Adipose tissue (tissue), 3 donors: ENCODE measurements at regions not wholly inside any gene's neighbourhood (a gene's known extent, or its start where the extent isn't known, plus 50 kb on each side); places are given as distances from the start of the nearest gene placed in this dataset.

Experiments
- H3K27ac ChIP-seq: one replicate; pipeline ENCODE4 v1.5.1; 2013; ENCODE audit warnings: low read depth, low read length
- WGBS, 3 donors: extraction: QIAGEN DNeasy Blood & Tissue Kit; methylation state at CpG; one replicate each; pipeline ENCODE4 v1.1.7; 2013; 5-methylcytosine and 5-hydroxymethylcytosine counted together
- donor health status: healthy with polysubstance abuse.
- donor health status: Bipolar disorder and iron deficiency.
- donor health status: healthy.

DNA sequence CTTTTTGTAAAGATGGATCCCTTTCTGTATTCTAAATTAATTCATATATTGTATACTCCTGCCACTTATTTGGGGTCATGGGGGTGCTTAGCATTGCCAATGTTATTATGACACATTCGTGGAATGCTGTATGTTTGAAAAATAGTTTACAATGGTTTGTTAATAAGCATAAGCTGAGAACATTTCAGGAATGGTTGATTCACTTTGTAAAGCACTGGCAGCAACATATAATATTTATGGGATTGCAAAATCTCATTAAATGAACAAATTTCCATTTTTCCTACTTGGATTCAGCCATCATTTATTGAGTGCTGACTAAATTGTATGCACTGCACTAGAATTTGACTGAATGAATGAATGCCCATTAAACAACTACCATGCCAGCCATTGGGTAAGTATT is 215.2 kb upstream of the KLF4 start:
- WGBS, 3 donors: 56 to 79% (median 74%) methylated on average over 1 of the region's 1 CpG
- H3K27ac ChIP-seq: no peak overlapping the region

DNA sequence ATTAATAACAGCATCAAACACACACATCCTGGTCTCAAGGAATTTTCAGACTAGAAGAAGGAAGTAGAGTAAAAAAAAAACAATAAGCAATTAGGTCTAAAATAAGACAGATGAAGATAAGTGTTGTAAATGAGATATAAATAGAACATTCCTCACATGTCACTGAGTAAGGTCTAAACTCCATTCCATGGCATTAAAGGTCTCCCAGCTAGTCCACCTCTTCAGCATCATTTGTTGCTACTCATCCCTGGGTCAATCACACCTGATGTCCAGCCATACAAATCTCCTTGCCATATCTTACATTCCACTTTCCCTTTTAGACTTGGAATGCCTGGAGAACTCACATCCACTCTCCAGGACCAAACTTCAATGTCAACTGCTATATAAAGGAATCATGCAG is 214.1 kb upstream of the KLF4 start:
- H3K27ac ChIP-seq: no peak overlapping the region

DNA sequence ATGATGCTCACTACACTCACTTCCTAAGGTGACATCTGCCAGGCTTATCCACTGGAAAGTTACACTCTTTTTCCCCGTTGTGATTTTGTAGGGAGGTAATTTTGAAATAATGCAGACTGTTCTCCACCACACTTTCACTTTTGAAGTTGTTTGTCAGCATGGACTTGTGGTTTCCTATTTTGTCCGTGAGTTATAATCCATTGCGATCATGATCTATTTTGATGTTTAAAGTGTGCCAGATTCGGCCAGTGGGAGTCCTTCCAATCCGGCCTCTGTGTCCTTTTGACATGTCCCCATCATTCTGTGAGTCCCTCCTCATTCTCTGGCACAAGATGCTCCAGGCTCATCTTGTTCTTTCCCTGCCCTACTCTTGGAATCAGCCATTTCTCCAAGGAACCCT is 211.3 kb upstream of the KLF4 start:
- 13 to 52% (median 29%) methylated on average over 5 of the region's 5 CpGs for WGBS, 3 donors
- no peak overlapping the region for H3K27ac ChIP-seq

DNA sequence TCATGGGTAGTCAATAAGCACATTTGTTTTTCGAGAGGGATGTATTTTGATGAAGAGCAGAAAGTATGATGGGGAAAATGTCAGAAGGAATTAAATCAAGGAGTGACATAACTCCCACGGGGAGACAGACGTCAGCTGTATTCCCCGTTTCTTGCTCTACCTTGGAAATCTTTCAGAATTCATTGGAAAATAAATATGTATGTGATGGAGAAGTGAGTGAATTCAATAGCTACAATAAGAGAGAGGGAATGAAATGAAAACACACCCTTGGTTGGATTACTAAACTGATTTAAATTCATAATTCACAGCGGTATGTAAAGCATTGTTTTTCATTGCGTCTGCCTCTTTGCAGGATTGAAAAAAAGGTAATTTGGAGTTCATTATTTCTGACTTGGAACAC is 209.7 kb upstream of the KLF4 start:
- WGBS, 3 donors: 56 to 81% (median 72%) methylated on average over 6 of the region's 6 CpGs
- H3K27ac ChIP-seq: no peak overlapping the region

DNA sequence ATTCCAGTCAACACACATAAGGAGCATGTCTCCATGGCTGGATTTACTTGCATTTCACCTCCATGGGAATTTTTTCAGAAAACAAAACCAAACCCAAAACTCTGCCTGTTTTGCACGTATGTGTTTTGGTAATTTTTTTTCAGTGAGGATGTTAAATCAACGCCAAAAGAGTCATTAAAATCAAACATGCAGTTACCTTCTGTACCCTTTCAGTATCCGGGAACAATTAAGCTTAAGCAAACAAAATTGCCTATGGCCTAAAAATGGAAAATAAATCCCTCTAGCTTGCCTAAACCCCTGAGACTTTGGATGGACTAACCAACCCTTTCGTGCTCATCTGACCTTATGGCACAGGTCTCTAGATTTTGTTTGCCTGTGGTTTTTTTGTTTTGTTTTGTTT is 209.2 kb upstream of the KLF4 start:
- no peak overlapping the region for H3K27ac ChIP-seq
- WGBS, 3 donors: 46 to 76% (median 68%) methylated on average over 4 of the region's 4 CpGs

DNA sequence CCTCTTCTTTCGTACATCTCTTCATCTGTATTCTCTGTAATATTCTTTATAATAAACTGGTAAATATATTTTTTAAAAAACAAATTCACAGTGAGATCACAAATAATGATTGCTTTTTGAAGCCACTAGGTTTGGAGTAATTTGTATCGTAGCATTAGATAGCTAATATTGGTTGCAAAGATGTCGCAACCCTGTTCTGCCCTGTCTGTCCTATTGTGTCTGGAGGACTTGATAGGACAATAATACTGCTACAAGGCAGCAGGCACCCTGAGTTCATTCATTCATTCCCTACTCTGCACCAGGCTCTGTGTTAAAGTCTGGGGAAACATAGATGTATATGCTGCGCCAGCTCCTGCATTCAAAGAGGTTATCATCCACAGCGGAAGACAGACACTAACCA is 206.7 kb upstream of the KLF4 start:
- 85 to 98% (median 96%) methylated on average over 5 of the region's 5 CpGs for WGBS, 3 donors
- no peak overlapping the region for H3K27ac ChIP-seq

DNA sequence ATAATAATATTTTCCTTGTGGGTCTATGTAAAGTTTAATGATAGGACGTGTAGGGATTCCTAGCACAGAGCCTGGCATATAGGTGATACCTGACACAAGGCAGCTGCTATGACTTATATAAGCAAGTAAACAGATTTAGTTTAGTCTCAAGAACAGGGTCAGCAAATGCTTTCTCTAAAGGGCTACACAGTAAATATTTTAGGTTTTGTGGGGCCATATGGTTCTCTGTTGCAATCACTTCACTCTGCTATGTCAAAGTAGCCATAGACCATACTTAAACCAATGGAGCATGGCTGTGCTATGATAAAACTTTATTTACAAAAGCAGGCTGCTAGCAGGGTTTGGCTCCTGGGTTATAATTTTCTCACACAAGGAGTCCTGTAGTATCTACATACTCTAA is 204.8 kb upstream of the KLF4 start:
- no peak overlapping the region for H3K27ac ChIP-seq
- WGBS, 3 donors: 67 to 93% (median 92%) methylated on average over 1 of the region's 1 CpG

DNA sequence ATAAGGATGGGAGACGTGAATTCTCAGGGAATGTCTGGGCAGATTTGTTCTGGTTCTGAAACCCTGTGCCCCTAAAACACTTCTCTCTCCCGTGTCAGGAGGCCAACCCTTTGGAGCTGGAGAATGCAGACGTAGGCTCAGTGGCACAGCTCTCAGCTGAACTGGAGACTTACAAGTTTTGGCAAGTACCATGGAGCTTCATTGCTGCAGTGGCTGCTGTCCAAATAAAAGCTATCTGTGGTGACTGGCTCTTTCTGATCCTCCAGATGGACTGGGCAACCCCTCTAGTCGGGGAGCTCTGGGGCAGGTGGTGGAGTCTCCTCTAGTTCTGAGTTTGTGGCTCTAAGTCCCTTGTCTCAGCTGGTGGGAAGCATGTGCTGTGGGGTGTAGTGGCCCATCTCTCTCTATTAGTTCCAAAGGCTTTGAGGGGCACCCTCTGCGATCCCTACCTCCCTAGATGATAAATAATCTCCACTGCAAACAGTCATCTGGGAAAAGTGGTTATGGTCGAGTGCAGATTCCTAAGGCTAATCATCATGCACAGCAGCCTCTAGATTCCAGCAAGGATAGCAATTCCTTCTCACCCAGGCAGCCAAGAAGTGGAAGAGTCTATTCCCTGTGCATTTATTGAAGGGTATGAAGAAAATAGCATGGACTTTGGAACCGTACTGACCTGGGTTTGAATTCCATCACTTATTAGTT is 204.2 kb upstream of the KLF4 start:
- 51 to 80% (median 67%) methylated on average over 7 of the region's 7 CpGs for WGBS, 3 donors

DNA sequence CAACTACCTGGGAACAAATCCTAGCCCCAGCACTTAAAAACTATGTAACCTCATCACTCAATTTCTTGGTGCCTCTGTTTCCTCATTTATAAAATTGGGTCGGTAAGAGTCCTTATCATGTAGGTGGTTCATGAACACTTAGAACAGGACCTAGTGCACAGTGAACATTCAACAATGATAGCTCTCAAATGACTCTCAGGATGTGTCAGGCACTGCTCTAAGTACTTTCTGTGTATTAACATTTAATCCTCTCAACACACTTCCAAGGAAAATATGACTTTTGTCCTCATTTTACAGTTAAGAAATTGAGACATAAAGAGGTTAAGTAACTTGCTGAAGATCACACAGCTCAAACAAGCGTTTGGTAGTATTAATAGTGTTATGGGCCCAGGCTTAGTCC is 202.1 kb upstream of the KLF4 start:
- 66 to 79% (median 78%) methylated on average over 2 of the region's 2 CpGs for WGBS, 3 donors

More for the DNA sequence above, 204.2 kb upstream of the KLF4 start:
- H3K27ac ChIP-seq: no peak overlapping the region

DNA sequence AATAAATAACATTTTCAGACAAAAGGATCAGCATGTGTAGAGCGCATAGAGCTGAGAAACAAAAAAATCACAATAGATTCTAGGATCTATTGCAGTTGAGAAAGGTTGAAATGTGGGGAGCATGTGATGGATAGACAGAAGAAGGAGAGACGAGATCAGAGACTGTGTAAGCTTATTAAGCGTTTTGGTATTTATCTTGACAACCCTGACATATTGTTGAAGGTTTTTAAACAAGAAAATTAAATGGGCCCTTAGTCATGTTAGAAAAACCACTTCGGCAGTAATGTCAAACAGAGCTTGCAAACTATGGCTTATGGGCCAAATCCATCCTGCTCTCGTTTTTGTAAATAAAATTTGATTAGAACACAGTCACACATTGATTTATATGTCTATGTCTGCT is 200.5 kb upstream of the KLF4 start:
- no peak overlapping the region for H3K27ac ChIP-seq
- 50 to 92% (median 67%) methylated on average over 5 of the region's 5 CpGs for WGBS, 3 donors

More for the DNA sequence above, 202.1 kb upstream of the KLF4 start:
- no peak overlapping the region for H3K27ac ChIP-seq

DNA sequence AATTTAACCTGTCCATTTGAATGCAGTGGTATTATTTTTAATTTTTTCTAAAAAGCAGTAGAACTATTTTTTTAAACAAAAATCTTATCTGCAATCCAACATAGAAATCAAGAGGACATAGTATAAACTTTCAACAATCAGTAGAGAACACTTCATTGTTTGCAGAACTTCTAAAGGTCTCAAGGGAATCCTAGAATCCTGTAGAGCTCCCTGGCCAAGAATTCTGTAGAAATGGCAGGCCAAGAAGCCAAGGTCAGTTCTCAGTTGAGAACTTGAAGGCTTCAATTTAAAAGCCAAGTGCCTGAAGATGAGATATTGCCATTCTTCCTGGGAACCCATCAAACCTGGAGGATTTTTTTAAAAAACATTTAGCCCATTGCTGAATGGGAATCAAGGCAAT is 199.2 kb upstream of the KLF4 start:
- H3K27ac ChIP-seq: no peak overlapping the region

DNA sequence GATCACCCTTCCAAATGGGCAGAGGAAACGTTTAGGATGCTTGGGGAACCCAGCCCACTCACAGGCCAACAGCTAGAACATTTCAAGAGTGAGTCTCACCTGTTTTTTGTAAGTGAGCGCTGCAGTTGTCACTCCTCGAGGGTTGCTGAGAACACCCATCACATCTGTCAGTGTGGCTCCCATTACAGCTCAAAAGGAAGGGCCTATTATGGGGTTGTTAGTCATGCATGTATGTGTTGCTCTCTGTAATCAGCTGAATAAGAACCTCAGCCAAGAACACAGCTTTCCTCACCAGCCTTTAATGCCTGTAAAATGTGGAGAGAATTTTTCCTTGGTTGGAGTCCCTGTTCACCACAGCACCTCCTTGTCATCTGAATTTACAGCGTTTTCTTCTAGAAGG is 196.3 kb upstream of the KLF4 start:
- 66 to 82% (median 81%) methylated on average over 4 of the region's 4 CpGs for WGBS, 3 donors
- H3K27ac ChIP-seq: no peak overlapping the region

DNA sequence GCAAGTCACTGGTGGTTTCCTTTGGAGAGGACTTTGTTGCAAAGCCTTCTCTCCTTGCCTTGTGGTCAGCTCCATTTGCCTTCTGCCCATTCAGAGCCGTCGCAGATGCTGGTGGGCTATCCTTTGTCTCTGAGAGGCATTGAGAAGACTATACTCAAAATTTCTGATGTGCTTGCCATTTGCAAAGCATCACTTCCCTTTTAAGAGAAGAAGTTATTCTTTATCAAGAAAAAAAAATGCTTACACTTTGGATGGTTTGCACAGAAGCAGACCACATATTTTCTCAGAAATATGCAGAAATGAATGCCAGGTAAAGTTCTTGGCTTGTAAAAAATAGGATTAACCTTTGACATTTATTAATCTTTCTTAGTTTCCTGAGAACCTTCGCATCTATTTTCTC is 195.8 kb upstream of the KLF4 start:
- no peak overlapping the region for H3K27ac ChIP-seq
- 60 to 84% (median 75%) methylated on average over 3 of the region's 3 CpGs for WGBS, 3 donors

DNA sequence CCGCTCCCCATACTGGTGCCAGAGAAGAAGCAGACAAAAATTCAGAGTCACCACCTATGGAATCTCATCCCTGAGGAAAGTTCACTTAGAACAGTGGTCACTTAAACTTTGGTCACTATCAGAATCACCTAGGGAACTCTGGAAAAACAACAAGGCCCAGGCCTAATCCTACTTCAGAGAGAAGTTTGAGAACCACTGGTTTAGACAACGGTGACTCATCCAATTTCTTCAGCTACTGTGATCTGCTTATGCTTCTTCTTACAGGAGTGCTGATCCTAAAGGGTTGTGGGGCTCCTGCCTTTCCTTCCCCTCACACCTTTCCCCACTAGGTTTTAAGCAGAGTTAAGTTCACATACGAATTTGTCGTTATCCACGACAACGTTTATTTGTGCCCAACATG is 194.7 kb upstream of the KLF4 start:
- no peak overlapping the region for H3K27ac ChIP-seq
- 88 to 93% (median 91%) methylated on average over 6 of the region's 6 CpGs for WGBS, 3 donors

DNA sequence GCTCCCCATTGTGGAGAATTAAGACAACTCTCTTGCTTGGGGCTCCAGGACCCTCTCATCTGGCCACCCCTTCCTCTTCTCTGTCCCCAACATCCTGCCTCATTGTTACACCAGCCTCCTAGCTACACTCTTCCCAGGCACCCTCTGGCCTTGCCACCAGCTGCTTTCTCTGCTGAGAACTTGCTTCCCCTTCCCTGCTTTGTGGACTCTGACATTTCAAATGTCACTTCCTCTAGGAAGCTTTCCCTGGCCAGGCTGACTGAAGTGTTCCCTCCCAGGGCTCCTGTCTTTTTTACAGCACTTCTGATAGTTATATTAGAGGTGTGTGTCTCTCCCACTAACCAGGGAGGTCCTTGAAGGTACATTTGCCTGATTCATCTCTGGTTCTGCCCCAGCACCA is 194.0 kb upstream of the KLF4 start:
- no peak overlapping the region for H3K27ac ChIP-seq

DNA sequence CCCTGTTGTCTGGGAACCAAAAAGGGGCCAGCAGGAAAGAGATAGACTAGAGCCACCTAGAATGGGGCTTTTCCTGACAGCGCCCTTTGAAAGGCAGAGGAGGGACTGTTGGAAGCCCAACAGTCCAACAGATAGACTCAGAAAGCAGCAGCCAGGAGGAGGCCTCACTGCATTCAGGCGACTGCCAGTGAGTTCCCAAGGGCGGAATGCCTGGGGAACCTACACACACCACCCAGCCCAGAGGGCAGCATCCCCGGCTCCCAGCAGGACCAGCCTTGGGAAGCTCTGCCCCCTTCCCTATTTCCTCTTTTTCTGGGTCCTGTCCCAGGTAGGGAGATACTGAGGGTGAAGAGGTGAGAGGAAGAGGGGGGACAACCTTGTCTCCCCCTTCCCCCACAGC is 192.4 kb upstream of the KLF4 start:
- no peak overlapping the region for H3K27ac ChIP-seq
- 81 to 94% (median 85%) methylated on average over 4 of the region's 4 CpGs for WGBS, 3 donors

DNA sequence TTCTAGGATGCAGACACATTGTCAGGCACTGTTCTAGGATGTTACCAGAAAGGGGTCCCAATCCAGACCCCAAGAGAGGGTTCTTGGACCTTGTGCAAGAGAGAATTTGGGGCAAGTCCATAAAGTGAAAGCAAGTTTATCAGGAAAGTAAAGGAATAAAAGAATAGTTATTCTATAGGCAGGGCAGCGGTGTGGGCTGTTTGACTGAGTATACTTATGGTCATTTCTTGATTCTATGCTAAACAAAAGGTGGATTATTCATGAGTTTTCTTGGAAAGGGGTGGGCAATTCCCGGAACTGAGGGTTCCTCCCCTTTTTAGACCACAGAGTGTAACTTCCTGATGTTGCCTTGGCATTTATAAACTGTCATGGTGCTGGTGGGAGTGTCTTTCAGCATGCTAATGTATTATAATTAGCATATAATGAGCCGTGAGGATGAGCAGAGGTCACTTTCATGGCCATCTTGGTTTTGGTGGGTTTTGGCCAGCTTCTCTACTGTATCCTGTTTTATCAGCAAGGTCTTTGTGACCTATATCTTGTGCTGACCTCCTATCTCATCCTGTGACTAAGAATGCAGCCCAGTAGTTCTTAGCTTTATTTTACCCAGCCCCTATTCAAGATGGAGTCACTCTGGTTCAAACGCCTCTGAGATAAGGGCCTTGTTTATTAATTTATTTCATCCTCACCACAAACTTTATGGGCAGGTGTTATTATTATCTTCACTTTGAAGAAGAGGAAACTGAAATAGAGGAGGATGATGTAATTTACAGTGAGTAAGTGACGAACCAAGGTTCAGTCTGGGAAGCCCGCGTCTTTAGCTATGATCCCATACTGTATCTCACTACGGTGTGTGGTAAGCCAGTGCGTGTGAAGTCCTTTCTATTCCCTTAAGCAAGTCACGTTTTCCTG is 186.0 kb upstream of the KLF4 start:
- H3K27ac ChIP-seq: no peak overlapping the region
- 63 to 76% (median 71%) methylated on average over 10 of the region's 10 CpGs for WGBS, 3 donors

DNA sequence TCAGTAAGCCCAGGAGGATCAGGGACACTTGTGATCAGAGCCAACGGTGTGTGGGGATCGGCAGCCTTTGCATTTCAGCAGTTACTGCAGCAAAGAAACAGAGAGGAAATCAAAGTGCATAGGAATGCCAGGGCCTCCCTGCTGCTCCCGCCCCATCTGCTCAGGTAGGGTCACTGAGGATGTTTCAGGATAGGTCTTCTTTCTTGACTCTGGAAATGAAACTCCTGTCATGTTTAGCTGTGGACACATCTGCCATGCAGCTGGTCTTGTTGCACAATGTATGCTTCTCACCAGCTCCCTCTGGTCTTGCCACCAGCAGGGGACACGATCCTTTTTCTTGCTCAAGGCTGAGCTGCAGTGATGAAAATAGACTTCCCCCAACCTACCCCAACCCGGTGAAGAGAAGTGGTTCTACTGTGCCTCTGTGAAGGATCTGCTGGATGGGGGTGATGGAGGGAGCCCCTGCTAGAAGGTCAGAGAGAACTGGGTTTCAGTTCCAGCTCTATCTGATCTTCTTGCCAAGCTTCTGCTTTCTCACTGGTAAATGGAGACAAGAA is 185.2 kb upstream of the KLF4 start:
- H3K27ac ChIP-seq: no peak overlapping the region
- WGBS, 3 donors: 50 to 70% (median 63%) methylated on average over 5 of the region's 5 CpGs

DNA sequence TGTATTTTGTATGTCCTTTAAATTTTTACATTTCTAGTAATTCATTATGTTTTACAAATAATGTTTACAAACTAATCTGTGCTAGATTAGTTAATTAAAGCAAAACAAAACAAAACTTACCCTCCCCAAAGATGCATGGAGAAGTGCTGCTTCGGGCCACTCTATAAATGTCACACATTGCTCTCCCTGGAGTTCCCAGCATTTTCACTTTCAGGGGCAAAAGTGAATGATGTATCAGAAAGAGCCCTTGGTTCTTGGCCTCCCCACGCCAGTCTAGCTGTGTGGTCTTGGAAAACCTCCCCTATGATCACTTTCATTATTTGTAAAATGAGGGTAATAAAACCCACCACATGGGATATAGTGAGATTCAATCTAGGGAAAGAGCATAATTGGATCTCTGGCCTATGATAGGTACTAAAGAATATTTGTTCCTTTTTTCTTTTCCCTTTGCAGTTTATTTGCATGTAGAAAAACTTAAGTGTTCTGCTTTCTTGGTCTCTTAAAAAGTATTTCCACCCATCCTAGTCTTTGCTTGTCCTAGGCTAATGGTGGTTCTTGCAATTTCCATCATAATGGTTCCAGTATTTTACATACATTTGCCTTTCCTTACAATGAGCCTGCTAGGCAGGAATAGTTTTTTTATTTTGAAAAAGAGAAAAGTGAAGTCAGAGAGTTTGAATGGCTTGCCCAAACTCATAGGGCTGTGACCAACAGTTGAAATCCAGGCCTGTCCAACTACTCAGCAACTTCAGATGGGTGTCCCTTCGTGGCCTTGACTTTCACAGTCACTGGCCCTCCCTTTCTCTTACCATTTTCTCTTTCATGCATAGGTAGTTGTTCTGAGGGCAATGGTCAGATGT is 184.5 kb upstream of the KLF4 start:
- 68 to 87% (median 85%) methylated on average over 3 of the region's 3 CpGs for WGBS, 3 donors
- H3K27ac ChIP-seq: no peak overlapping the region
